Tibial nerve (tissue), 4 donors: ENCODE measurements at regions not wholly inside any gene's neighbourhood (a gene's known extent, or its start where the extent isn't known, plus 50 kb on each side); places are given as distances from the start of the nearest gene placed in this dataset.

Source experiments
- EP300 ChIP-seq, 2 donors: sonication (generic); formaldehyde crosslinking; IDR thresholded peaks; one replicate each; pipeline ENCODE4 v1.6.1; 2017; ENCODE audit warnings: antibody characterized with exemption in 2 of 2, mild to moderate bottlenecking in 1 of 2
- POLR2A ChIP-seq, 2 donors: fragments of 450-650 bp; IDR thresholded peaks; one replicate each; pipeline ENCODE4 v1.6.1; 2017; ENCODE audit warnings: antibody characterized with exemption in 2 of 2, mild to moderate bottlenecking in 2 of 2, moderate library complexity in 2 of 2
- TF ChIP-seq, protein P1 (sequence below), 5 experiments: fragments of 200-600 bp in 3 of 5; fragments of 450-650 bp in 2 of 5; sonication (generic) in 3 of 5; IDR thresholded peaks; one replicate each; pipeline ENCODE4 v1.5.1; 2016 to 2019; ENCODE audit warnings: antibody characterized with exemption in 5 of 5, mild to moderate bottlenecking in 3 of 5, moderate library complexity in 2 of 5

DNA sequence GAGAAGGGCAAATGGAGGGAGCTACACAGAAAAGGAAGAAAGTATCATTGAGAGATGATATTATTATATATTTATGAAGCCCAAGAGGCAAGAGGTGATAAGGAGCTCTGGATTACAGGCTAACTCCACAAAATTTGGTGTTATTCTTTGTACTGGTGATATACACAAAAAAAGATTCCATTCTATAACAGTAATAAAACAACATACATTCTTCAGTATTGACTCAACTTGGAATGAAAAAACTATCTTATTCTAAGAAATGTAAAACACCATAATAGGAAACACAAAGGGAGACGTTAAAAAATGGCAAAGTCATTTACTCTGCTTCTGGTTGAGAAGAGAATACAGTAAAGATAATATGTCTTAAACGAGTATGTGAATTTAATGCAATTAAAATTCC lies 99.4 kb downstream of the TEX35 start:
- TF ChIP-seq, protein P1, sequence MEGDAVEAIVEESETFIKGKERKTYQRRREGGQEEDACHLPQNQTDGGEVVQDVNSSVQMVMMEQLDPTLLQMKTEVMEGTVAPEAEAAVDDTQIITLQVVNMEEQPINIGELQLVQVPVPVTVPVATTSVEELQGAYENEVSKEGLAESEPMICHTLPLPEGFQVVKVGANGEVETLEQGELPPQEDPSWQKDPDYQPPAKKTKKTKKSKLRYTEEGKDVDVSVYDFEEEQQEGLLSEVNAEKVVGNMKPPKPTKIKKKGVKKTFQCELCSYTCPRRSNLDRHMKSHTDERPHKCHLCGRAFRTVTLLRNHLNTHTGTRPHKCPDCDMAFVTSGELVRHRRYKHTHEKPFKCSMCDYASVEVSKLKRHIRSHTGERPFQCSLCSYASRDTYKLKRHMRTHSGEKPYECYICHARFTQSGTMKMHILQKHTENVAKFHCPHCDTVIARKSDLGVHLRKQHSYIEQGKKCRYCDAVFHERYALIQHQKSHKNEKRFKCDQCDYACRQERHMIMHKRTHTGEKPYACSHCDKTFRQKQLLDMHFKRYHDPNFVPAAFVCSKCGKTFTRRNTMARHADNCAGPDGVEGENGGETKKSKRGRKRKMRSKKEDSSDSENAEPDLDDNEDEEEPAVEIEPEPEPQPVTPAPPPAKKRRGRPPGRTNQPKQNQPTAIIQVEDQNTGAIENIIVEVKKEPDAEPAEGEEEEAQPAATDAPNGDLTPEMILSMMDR (IDR thresholded peaks at IDR 0.05): no peak
- TF ChIP-seq EP300 (IDR thresholded peaks at IDR 0.05) (no peak), POLR2A (IDR thresholded peaks at IDR 0.05) (no peak)
